Activated CD4-positive, alpha-beta T cell treated with anti-CD3 and anti-CD28 coated beads, Interleukin-2, amount 10 ng/mL, durations not matched to agents 7 days and 5 days (primary cell): ENCODE measurements at regions not wholly inside any gene's neighbourhood (a gene's known extent, or its start where the extent isn't known, plus 50 kb on each side); places are given as distances from the start of the nearest gene placed in this dataset.

ENCODE experiments used
- CTCF ChIA-PET: fragments of 350-600 bp; sonication (Branson Sonifier 250); formaldehyde crosslinking; loops from one replicate; lab custom pipeline; 2021; ENCODE audit warnings: antibody characterized with exemption; lab: Charles Lee
- POLR2A ChIA-PET: fragments of 350-600 bp; sonication (Branson Sonifier 250); formaldehyde crosslinking; loops from one replicate; lab custom pipeline; 2021; ENCODE audit warnings: antibody characterized with exemption; lab: Charles Lee
- DNase-seq: peaks from one replicate; pipeline ENCODE4 v3.0.0-alpha.2; 2020
- H3K27ac Mint-ChIP-seq: one replicate; pipeline ENCODE4 v1.8.0; 2021; ENCODE audit warnings: mild to moderate bottlenecking, moderate library complexity, mixed read lengths
- H3K27me3 Mint-ChIP-seq: one replicate; pipeline ENCODE4 v1.8.0; 2021; ENCODE audit warnings: mixed read lengths
- H3K36me3 Mint-ChIP-seq: one replicate; pipeline ENCODE4 v1.8.0; 2021; ENCODE audit warnings: low read depth, mixed read lengths
- H3K4me1 Mint-ChIP-seq: one replicate; pipeline ENCODE4 v1.8.0; 2021; ENCODE audit warnings: mixed read lengths
- H3K4me3 Mint-ChIP-seq: one replicate; pipeline ENCODE4 v1.8.0; 2021; ENCODE audit warnings: mild to moderate bottlenecking, moderate library complexity, mixed read lengths
- H3K9me3 Mint-ChIP-seq: one replicate; pipeline ENCODE4 v1.8.0; 2021; ENCODE audit warnings: mixed read lengths

DNA sequence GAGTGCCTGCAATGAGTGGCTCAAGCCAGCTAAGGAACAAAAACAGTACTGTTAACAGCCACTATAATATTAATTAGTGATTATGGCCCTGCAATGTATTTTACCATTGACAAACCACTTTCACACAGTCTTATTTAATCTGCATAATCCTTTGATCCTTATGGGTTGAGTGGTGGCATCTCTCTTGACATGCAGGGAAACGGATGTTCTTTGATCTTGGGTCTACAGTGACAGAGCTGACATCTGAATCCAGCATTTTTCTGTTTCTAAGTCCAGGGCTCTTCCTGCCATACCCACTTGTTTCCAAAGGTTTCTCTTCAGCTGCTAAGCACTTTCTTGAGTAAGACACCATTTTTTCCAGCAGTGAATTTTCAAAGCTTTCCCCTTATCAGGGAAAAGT is 277.7 kb upstream of the ROPN1 start:
- no peak for DNase-seq
- CTCF ChIA-PET: no interaction called here
- no peak overlapping the region for H3K27ac Mint-ChIP-seq
- H3K4me3 Mint-ChIP-seq: no peak overlapping the region
- POLR2A ChIA-PET: no interaction called here
- no peaks in the 10 kb centered on the region for H3K4me1 Mint-ChIP-seq
- H3K9me3 Mint-ChIP-seq: no peaks in the 10 kb centered on the region
- no peaks in the 10 kb centered on the region for H3K36me3 Mint-ChIP-seq
- H3K27me3 Mint-ChIP-seq: peaks cover under 1% of the 10 kb centered on the region

DNA sequence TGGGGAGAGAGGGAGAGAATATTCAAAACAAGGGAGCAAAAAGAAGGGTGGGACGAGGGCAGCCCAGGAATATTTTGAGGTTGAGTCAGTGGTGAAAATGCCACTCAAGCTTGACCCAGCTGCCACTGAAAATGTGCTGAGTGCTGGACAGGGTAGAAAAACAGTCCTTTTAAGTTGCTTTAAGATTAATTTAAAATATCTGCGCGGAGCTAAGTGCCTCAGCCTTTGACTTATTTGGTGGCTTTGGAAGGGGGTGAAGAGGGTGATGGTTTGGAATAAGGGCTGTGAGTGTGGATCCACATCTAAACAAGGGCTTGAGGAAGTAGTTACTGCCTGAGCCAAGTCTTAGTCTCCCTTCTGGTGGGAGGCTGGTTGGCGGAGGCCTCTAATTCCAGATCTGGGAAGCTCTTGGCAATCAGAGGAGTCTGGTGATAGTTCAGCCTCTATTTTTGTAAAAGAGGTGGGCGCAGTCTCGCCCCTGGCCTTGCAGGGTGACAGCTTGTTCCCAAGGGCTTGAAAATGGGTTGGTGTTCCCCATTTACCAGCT is 280.8 kb upstream of the ROPN1 start:
- no peaks in the 10 kb centered on the region for H3K36me3 Mint-ChIP-seq
- POLR2A ChIA-PET: no interaction called here
- H3K4me3 Mint-ChIP-seq: no peak overlapping the region
- H3K27me3 Mint-ChIP-seq: no peaks in the 10 kb centered on the region
- CTCF ChIA-PET: no interaction called here
- no peak overlapping the region for H3K27ac Mint-ChIP-seq
- no peaks in the 10 kb centered on the region for H3K4me1 Mint-ChIP-seq
- H3K9me3 Mint-ChIP-seq: no peaks in the 10 kb centered on the region
- DNase-seq: no peak

DNA sequence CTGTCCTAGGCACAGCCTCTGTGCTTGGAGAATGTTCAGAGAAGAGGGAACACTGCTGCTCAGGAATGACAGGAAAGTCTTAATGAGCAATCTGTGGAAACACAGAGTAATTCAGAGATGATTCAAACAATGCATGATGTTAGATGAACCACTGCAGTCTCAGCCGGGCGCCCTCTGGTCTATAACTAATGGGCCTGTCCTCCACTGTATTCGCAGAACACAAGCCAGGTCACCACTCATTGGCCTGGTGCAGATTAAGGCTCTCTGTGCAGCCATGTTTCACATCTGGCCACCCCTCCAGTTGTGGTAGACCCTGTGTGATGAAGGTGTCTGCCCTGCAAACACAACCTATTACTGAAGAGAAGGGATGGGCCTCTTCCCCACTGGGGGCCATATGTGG is 281.7 kb upstream of the ROPN1 start:
- Mint-ChIP-seq H3K27ac (no peak overlapping the region), H3K4me1 (no peaks in the 10 kb centered on the region), H3K36me3 (no peaks in the 10 kb centered on the region), H3K9me3 (no peaks in the 10 kb centered on the region), H3K4me3 (no peak overlapping the region), H3K27me3 (no peaks in the 10 kb centered on the region)
- ChIA-PET CTCF (no interaction called here), POLR2A (no interaction called here)
- no peak for DNase-seq

DNA sequence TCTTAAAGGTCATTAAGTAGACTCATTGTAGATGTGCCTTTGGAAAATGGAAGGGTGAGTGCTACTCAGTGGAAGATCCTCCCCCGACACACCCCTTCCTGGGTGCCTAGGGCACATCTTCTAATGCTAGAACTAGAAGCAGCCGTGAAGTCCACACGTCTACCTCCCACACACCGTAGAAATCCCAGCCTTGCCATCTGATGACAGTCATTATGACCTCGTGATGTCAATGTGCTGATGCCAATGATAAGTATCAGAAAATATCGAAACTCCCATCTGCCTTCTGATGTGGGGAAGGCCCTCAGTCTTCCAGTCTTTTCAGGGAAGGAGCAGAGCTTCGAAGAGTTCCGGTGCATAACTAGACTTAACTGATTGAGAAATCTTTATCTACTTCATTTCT is 282.1 kb upstream of the ROPN1 start:
- no peak for DNase-seq
- no peaks in the 10 kb centered on the region for H3K27me3 Mint-ChIP-seq
- CTCF ChIA-PET: no interaction called here
- no peaks in the 10 kb centered on the region for H3K36me3 Mint-ChIP-seq
- H3K27ac Mint-ChIP-seq: no peak overlapping the region
- no peaks in the 10 kb centered on the region for H3K9me3 Mint-ChIP-seq
- POLR2A ChIA-PET: no interaction called here
- no peak overlapping the region for H3K4me3 Mint-ChIP-seq
- H3K4me1 Mint-ChIP-seq: no peaks in the 10 kb centered on the region

DNA sequence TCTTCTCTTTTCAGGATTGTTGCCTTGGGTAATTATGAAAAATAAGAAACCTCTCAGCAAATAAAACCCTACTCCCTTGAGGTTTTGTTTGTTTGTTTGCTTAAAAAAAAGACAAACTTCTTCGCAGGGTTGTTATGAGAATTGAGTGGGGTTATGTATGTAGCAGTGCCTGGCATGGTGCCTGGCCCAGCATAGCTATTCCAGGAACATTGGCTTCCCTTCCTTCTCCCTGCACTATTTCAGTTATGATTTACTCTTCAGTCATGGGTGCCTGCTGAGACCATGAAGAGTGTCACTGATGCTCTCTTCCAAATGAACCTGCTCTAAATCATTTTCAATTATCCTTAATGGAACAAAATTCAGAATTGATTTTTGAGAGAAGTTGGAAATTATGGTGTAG is 283.5 kb upstream of the ROPN1 start:
- Mint-ChIP-seq H3K9me3 (no peaks in the 10 kb centered on the region), H3K4me1 (no peaks in the 10 kb centered on the region), H3K27ac (no peak overlapping the region), H3K27me3 (peaks cover 4% of the 10 kb centered on the region), H3K36me3 (no peaks in the 10 kb centered on the region), H3K4me3 (no peak overlapping the region)
- ChIA-PET POLR2A (no interaction called here), CTCF (no interaction called here)
- DNase-seq: no peak

DNA sequence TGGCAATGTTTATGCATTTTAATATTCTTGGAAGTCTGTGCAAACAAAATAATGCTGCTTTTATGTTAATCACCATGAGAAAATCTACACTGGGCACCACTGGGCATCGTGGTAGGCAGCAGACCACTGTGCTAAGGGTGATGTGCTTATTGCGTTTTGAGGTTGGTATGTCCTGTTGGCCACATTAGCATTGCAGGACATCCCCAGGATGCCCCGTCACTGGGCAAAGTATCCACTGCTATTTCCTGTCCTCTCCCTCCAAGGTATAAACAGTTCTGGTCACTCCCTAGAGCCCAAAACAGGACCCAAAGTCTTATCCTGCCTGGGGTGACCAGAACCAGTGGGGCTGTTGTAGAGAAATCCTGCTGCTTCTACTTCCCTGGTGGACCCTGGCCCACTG is 284.2 kb upstream of the ROPN1 start:
- Mint-ChIP-seq H3K27ac (no peak overlapping the region), H3K27me3 (peaks cover 4% of the 10 kb centered on the region), H3K36me3 (no peaks in the 10 kb centered on the region), H3K4me3 (no peak overlapping the region), H3K4me1 (no peaks in the 10 kb centered on the region), H3K9me3 (no peaks in the 10 kb centered on the region)
- POLR2A ChIA-PET: no interaction called here
- no peak for DNase-seq
- CTCF ChIA-PET: no interaction called here

DNA sequence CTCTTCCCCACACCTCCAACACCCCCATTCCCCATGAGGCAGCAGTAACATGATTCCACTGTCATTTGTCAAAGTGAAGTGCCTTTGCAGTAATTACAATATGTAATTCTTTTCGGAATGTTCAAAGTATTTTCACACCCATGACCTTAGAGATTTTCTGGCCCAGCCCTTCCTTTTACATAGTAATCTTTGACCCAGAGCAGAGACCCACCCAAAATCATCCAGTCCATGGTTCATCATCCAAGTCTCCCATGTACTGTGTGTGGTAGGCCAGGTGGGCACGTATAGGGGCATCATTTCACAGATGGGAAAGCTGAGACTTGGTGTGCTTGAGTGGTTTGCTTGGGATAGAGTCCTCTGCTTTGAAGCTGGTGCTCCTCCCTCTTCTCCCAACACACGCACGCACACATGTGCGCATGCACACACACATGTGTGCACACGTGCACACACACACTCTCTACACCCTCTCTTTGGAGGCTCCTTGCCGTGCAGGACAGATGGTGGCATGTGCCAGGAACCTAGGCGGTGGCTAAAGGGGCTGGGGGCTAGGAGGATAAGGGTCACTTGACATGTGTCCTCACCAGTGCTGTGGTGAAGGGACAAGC is 284.7 kb upstream of the ROPN1 start:
- Mint-ChIP-seq H3K9me3 (no peaks in the 10 kb centered on the region), H3K4me3 (no peak overlapping the region), H3K4me1 (no peaks in the 10 kb centered on the region), H3K27ac (no peak overlapping the region), H3K36me3 (no peaks in the 10 kb centered on the region), H3K27me3 (peaks cover 4% of the 10 kb centered on the region)
- no peak for DNase-seq
- ChIA-PET POLR2A (no interaction called here), CTCF (no interaction called here)

DNA sequence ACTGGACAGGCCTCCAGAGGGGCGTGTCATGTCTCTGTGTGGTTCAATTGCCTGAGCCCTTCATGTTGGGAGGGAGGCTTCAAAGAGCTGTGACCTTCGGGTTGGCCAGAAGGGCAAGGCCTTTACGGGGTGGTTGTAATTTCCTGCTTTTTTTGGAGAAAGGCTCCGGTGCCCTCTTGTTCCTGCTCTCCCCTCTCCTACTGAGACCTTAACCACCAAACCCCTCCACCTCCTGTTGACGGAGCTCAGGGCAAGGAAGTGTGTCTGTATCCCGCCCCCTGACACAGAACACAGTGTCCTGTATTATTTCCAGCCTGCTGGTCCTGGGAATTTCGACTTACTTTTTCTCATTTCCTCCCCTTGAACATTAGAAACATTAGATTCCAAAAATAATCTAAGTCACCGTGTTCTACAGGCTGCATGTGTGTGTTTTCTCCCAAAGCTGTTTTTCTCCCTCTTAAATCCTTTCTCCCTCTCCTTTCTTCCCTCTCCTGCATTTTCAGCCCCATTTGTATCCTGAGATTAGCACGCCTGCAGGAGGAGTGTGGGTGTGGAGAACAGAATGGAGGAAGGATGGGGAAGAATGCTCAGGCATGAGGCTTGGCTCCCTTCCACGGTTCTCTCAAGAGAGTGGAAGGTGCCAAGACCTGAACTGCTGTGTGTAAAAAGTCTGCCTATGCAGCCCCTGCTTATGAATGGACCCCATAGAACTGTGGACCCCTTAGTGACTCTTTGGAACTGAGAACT is 285.4 kb upstream of the ROPN1 start:
- Mint-ChIP-seq H3K27me3 (peaks cover 6% of the 10 kb centered on the region), H3K27ac (no peak overlapping the region), H3K36me3 (no peaks in the 10 kb centered on the region), H3K4me1 (no peaks in the 10 kb centered on the region), H3K9me3 (no peaks in the 10 kb centered on the region), H3K4me3 (no peak overlapping the region)
- ChIA-PET CTCF (no interaction called here), POLR2A (no interaction called here)
- no peak for DNase-seq

DNA sequence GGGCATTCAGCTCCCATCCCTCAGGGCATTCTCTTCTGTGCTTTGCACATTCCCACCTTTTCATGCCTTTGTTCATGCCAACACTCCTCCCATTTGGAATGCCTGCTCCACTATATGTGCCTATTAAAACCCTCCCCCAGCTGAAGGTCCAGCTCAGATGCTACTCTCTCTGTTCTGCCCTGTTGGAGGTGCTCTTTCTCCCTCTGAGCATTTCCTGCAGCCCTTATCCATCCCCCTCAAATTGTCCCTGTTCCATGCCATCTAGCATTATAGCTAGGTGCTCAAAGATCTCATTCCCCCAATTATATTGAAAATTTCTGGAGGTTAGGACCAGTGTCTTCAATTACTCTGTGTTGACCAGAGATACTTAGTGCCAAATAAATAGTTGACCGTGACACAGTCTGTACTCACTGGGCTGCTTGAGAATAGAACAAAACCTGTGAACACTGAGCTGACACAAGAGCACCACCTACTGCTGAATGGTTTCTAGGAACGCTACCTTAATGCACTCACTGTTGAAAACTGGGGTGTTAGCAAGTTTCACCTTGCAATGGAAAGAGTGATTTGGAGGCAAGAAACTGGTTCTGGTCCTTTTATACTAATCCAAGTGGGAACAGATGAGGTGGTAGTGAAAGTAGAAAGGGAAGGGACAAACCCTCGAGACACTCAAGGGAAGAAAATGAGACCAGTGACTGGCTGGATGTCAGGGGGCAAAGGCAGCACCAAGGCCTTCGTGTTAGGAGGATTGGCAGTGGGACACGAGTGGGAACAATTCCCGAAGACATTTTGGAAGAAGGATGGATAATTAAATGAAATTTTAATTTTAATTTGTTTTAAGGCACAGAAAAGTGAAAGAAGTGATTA is 289.8 kb upstream of the ROPN1 start:
- ChIA-PET POLR2A (no interaction called here), CTCF (no interaction called here)
- no peak for DNase-seq
- H3K4me3 Mint-ChIP-seq: no peak overlapping the region
- H3K9me3 Mint-ChIP-seq: no peaks in the 10 kb centered on the region
- H3K36me3 Mint-ChIP-seq: no peaks in the 10 kb centered on the region
- no peak overlapping the region for H3K27ac Mint-ChIP-seq
- peaks cover 6% of the 10 kb centered on the region for H3K27me3 Mint-ChIP-seq
- no peaks in the 10 kb centered on the region for H3K4me1 Mint-ChIP-seq

DNA sequence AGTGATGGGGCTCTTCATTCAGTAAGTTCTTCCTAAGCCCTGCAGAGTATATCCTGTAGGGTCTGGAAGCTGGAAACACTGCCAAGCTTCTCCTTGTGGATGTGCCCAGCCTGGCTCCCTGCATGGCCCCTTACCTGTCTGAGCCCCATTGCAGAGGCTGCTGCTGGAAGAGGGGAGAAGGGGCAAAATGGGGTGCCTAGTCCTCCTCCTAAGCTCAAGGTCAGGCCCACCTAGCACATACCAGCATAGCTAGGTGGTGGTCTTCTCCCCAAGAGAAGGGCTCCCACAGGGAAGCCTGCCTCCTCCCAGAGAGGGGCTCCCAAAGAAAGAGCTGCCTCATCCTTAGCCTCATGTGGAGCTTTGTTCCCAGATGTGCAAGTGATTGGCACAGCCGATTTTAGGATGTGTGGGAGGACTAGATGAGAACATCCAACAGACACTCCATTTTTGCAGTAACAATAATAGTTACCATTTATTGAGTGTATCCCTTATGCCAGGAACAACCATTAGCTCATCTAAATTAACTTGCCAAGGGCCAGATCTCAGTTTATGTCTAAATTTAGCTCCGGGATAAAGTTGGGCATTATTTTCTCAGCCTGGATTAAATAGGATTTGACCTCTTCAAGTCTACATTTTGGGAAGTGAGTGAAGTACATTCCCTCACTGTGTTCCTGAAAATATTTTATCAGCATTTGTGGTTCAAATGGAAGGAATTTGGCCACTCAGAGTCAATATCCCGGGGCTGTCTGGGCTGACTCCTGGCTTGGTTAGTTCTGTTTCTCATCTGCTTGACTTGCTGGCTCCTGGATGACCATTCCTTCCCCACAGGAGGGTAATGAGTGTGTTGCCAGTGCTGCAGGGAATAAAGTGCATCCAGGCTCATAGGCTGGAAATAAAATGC is 291.1 kb upstream of the ROPN1 start:
- H3K4me1 Mint-ChIP-seq: no peaks in the 10 kb centered on the region
- no peak for DNase-seq
- H3K36me3 Mint-ChIP-seq: no peaks in the 10 kb centered on the region
- H3K9me3 Mint-ChIP-seq: no peaks in the 10 kb centered on the region
- ChIA-PET POLR2A (no interaction called here), CTCF (no interaction called here)
- no peak overlapping the region for H3K4me3 Mint-ChIP-seq
- peaks cover 6% of the 10 kb centered on the region for H3K27me3 Mint-ChIP-seq
- H3K27ac Mint-ChIP-seq: no peak overlapping the region

DNA sequence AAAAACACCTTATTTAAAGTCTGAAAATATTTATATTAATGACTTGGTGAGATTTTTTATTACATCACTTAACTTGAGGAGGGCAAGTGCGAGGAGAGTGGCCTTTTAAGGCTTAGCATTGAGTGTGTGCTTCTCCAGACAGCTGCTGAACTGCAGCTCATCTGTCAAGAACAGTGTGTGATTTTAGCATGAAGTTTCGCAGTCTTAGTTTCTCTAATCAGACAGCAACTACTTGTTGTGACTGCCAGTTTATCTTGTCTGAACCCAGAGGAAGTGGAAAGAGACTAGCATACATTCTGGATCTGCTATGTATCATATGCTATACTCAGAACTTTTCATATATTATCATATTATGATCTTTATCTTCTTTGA is 291.7 kb upstream of the ROPN1 start:
- Mint-ChIP-seq H3K27ac (no peak overlapping the region), H3K36me3 (no peaks in the 10 kb centered on the region), H3K4me3 (no peak overlapping the region), H3K27me3 (peaks cover 6% of the 10 kb centered on the region), H3K9me3 (no peaks in the 10 kb centered on the region), H3K4me1 (no peaks in the 10 kb centered on the region)
- POLR2A ChIA-PET: no interaction called here
- no peak for DNase-seq
- CTCF ChIA-PET: no interaction called here

DNA sequence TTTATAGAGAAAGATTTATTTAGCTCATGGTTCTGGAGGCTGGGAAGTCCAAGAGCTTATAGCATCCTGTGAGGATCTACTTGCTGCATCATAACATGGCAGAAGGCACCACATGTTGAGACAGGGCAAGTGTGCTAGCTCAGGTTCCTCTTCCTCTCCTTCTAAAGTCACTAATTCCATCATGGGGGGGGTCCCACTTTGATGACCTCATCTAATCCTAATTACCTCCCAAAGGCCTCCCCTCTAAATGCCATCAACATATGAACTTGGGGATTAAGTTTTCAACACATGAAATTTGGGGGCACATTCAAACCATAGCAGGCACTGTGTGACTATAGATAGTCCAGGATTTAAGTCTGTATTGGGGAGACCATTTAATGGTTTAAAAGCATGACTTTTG is 297.1 kb upstream of the ROPN1 start:
- CTCF ChIA-PET: no interaction called here
- no peak for DNase-seq
- peaks cover 15% of the 10 kb centered on the region for H3K27me3 Mint-ChIP-seq
- no peak overlapping the region for H3K4me3 Mint-ChIP-seq
- no peak overlapping the region for H3K27ac Mint-ChIP-seq
- no peaks in the 10 kb centered on the region for H3K4me1 Mint-ChIP-seq
- H3K9me3 Mint-ChIP-seq: no peaks in the 10 kb centered on the region
- H3K36me3 Mint-ChIP-seq: no peaks in the 10 kb centered on the region
- POLR2A ChIA-PET: no interaction called here
